ENCODE measurements at regions not wholly inside any gene's neighbourhood (a gene's known extent, or its start where the extent isn't known, plus 50 kb on each side); places are given as distances from the start of the nearest gene placed in this dataset.

DNA sequence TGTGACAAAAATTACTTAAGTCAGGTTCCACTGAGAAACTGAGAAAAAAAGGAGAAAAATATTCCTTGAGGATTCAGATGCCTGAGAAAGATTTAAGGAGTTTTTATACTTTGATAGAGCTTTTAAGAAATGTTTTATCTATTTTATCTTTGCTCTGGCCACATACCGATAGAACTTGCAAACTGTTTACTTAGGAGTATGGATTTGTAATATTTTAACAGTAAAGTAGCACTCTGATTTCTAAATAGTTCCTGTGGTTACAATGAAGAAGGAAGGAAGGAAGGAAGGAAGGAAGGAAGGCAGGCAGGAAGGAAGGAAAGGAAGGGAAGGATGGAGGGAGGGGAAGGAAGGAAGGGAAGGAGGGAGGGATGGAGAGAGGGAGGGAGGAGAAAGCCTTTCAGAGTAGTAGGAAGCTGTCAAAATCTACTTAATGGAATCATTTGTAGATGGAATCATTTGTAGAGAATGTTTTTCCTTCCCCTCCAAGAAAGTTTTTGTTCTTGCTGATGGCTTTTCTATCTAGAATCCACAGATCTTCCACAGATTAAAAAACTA lies 489.0 kb upstream of the ANKRD30A start:
- DNase-seq, result no peak
- no peak for TF ChIP-seq EZH2 (IDR thresholded peaks at IDR 0.05; ENCODE audit: low read depth)
- TF ChIP-seq, protein P1, sequence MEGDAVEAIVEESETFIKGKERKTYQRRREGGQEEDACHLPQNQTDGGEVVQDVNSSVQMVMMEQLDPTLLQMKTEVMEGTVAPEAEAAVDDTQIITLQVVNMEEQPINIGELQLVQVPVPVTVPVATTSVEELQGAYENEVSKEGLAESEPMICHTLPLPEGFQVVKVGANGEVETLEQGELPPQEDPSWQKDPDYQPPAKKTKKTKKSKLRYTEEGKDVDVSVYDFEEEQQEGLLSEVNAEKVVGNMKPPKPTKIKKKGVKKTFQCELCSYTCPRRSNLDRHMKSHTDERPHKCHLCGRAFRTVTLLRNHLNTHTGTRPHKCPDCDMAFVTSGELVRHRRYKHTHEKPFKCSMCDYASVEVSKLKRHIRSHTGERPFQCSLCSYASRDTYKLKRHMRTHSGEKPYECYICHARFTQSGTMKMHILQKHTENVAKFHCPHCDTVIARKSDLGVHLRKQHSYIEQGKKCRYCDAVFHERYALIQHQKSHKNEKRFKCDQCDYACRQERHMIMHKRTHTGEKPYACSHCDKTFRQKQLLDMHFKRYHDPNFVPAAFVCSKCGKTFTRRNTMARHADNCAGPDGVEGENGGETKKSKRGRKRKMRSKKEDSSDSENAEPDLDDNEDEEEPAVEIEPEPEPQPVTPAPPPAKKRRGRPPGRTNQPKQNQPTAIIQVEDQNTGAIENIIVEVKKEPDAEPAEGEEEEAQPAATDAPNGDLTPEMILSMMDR (conservative IDR thresholded peaks at IDR 0.05), result no peak
- Histone ChIP-seq H3K27ac (no peak overlapping the region), H3K9me2 (ENCODE audit: insufficient read depth) (no peaks in the 10 kb centered on the region), H3K9me3 (ENCODE audit: insufficient read depth, low read depth) (no peaks in the 10 kb centered on the region), H3K27me3 (ENCODE audit: insufficient read depth, low read depth) (no peaks in the 10 kb centered on the region; the same call in 1 of the 2 replicates), H3K4me2 (no peak overlapping the region), H4K20me1 (ENCODE audit: insufficient read depth) (no peaks in the 10 kb centered on the region), H2AFZ (no peak overlapping the region), H3K4me1 (replicated peaks; ENCODE audit: insufficient read depth) (no peaks in the 10 kb centered on the region), H3K4me3 (no peak overlapping the region), H3K79me2 (ENCODE audit: low read depth) (no peaks in the 10 kb centered on the region), H3K36me3 (ENCODE audit: low read depth) (no peaks in the 10 kb centered on the region), H3F3A (ENCODE audit: insufficient read depth, low read depth) (no peaks in the 10 kb centered on the region)
- no TSS peak for BruUV-seq (replicated peaks)
- CTCF ChIA-PET, result no interaction called here
- intact Hi-C loops (cut with micrococcal nuclease; ENCODE audit: unreplicated experiment), result no loop called here
- POLR2A ChIA-PET (ENCODE audit: unreplicated experiment), result no interaction called here

DNA sequence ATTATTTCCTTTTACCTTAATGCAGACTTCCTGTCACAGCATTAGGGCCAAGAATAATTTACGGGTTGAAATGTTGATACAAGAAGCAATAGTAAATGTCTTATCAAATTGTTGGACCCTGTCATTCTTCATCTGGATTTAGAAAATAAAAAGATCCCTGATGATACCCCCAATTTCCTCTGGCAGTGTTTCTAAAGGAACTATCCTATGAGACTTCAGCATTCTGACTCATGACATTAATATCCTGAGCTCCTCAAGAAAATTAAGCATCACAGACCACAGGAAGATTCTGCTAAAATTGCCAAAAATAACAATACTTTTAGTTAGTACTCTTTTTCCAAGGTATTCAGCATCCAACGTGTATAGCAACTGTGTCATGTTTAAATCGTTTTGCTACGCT lies 490.5 kb upstream of the ANKRD30A start:
- Histone ChIP-seq H3K27ac (no peak overlapping the region), H3F3A (ENCODE audit: insufficient read depth, low read depth) (no peaks in the 10 kb centered on the region), H4K20me1 (ENCODE audit: insufficient read depth) (no peaks in the 10 kb centered on the region), H3K27me3 (ENCODE audit: insufficient read depth, low read depth) (no peaks in the 10 kb centered on the region), H3K9me3 (ENCODE audit: insufficient read depth, low read depth) (no peaks in the 10 kb centered on the region), H3K4me2 (no peak overlapping the region), H3K9me2 (ENCODE audit: insufficient read depth) (no peaks in the 10 kb centered on the region), H3K79me2 (ENCODE audit: low read depth) (no peaks in the 10 kb centered on the region), H3K36me3 (ENCODE audit: low read depth) (no peaks in the 10 kb centered on the region), H3K4me1 (replicated peaks; ENCODE audit: insufficient read depth) (no peaks in the 10 kb centered on the region), H3K4me3 (no peak overlapping the region), H2AFZ (no peak overlapping the region)
- BruUV-seq (replicated peaks), result no TSS peak
- intact Hi-C loops (cut with micrococcal nuclease; ENCODE audit: unreplicated experiment), result no loop called here
- TF ChIP-seq EZH2 (IDR thresholded peaks at IDR 0.05; ENCODE audit: low read depth), result no peak
- TF ChIP-seq, protein P1 (conservative IDR thresholded peaks at IDR 0.05), result no peak
- DNase-seq, result no peak
- ChIA-PET POLR2A (ENCODE audit: unreplicated experiment) (no interaction called here), CTCF (no interaction called here)

DNA sequence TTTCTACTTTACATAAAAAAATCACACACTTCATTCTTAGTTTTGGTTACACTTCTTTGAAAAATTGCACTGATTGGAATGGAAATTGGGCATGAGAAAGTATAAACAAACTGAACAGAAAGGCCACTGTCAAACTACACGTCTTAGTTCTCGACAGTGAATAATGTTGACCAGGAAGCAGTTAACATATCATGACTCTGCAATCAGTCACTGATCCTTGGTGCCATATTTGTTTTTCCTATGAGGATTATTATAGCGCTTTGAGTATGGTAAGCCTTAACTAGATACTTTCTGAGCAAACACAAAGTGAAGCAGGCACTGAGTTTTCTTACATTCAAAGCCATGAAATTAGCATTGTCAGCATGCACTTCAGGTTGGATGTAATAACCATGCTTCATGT lies 495.1 kb upstream of the ANKRD30A start:
- Histone ChIP-seq H3K4me1 (replicated peaks; ENCODE audit: insufficient read depth) (no peaks in the 10 kb centered on the region), H3K79me2 (ENCODE audit: low read depth) (no peaks in the 10 kb centered on the region), H3K4me3 (no peak overlapping the region), H3K9me2 (ENCODE audit: insufficient read depth) (no peaks in the 10 kb centered on the region), H3K36me3 (ENCODE audit: low read depth) (no peaks in the 10 kb centered on the region), H3K4me2 (no peak overlapping the region), H3F3A (ENCODE audit: insufficient read depth, low read depth) (no peaks in the 10 kb centered on the region), H3K9me3 (ENCODE audit: insufficient read depth, low read depth) (no peaks in the 10 kb centered on the region), H2AFZ (no peak overlapping the region), H3K27ac (no peak overlapping the region), H3K27me3 (ENCODE audit: insufficient read depth, low read depth) (no peaks in the 10 kb centered on the region), H4K20me1 (ENCODE audit: insufficient read depth) (no peaks in the 10 kb centered on the region)
- TF ChIP-seq, protein P1 (conservative IDR thresholded peaks at IDR 0.05), result no peak
- no peak for TF ChIP-seq EZH2 (IDR thresholded peaks at IDR 0.05; ENCODE audit: low read depth)
- CTCF ChIA-PET, result no interaction called here
- POLR2A ChIA-PET (ENCODE audit: unreplicated experiment), result no interaction called here
- BruUV-seq (replicated peaks), result no TSS peak
- DNase-seq, result no peak
- intact Hi-C loops (cut with micrococcal nuclease; ENCODE audit: unreplicated experiment), result no loop called here
